Keratinocyte (primary cell): ENCODE measurements at regions not wholly inside any gene's neighbourhood (a gene's known extent, or its start where the extent isn't known, plus 50 kb on each side); places are given as distances from the start of the nearest gene placed in this dataset.

Source experiments
- DNase-seq: peaks from one replicate; pipeline ENCODE4 v3.0.0-alpha.2; 2011; ENCODE audit warnings: low read depth, missing footprints, low spot score
- FAIRE-seq: peaks from 2 replicates; lab custom pipeline; 2011; peaks lifted over from hg19 to GRCh38; lab: Jason Lieb, UNC
- H2AFZ ChIP-seq: 2 replicates; pipeline ENCODE4 v1.6.0; 2012; ENCODE audit warnings: low read length, control low read depth, inconsistent platforms; ENCODE audit not compliant: control insufficient read depth
- H3K27ac ChIP-seq: 2 replicates; pipeline ENCODE4 v1.5.1; 2011; ENCODE audit warnings: low read length; ENCODE audit not compliant: control insufficient read depth, insufficient read depth
- H3K27me3 ChIP-seq: 3 replicates; pipeline ENCODE4 v1.6.0; 2011; ENCODE audit warnings: low read length; ENCODE audit not compliant: control insufficient read depth, insufficient read depth; ENCODE audit errors: extremely low read depth
- H3K36me3 ChIP-seq, 2 experiments: 2 replicates in 1 of 2; 3 replicates in 1 of 2; pipeline ENCODE4 v1.5.1; 2011; ENCODE audit warnings: low read length in 2 of 2, mild to moderate bottlenecking in 1 of 2; ENCODE audit not compliant: control insufficient read depth in 2 of 2, insufficient read depth in 2 of 2; ENCODE audit errors: extremely low read depth in 1 of 2
- H3K4me1 ChIP-seq: 3 replicates; pipeline ENCODE4 v1.5.1; 2011; ENCODE audit warnings: low read length; ENCODE audit not compliant: control insufficient read depth, insufficient read depth; ENCODE audit errors: extremely low read depth
- H3K4me2 ChIP-seq: 3 replicates; pipeline ENCODE4 v1.6.0; 2011; ENCODE audit warnings: low read depth, low read length; ENCODE audit not compliant: control insufficient read depth, insufficient read depth; ENCODE audit errors: extremely low read depth
- H3K4me3 ChIP-seq, 3 experiments: fragments of 200-600 bp in 1 of 3; sonication (generic) in 1 of 3; 2 replicates in 2 of 3; 3 replicates in 1 of 3; pipeline ENCODE4 v1.5.1; 2011 to 2016; ENCODE audit warnings: low read length in 3 of 3, mild to moderate bottlenecking in 3 of 3, control low read depth in 2 of 3, inconsistent platforms in 1 of 3, low read depth in 1 of 3, mixed read lengths in 1 of 3, mixed run types in 1 of 3, moderate library complexity in 1 of 3; ENCODE audit not compliant: control insufficient read depth in 2 of 3, insufficient read depth in 2 of 3; ENCODE audit errors: extremely low read depth in 1 of 3
- H3K79me2 ChIP-seq: 2 replicates; pipeline ENCODE4 v1.6.0; 2012; ENCODE audit warnings: low read length; ENCODE audit not compliant: control insufficient read depth, insufficient read depth
- H3K9ac ChIP-seq: 3 replicates; pipeline ENCODE4 v1.6.0; 2011; ENCODE audit warnings: low read length; ENCODE audit not compliant: control insufficient read depth, insufficient read depth; ENCODE audit errors: extremely low read depth
- H3K9me1 ChIP-seq: 3 replicates; pipeline ENCODE4 v1.6.0; 2011; ENCODE audit warnings: low read length; ENCODE audit not compliant: control insufficient read depth, insufficient read depth; ENCODE audit errors: extremely low read depth
- H3K9me3 ChIP-seq: 2 replicates; pipeline ENCODE4 v1.5.1; 2012; ENCODE audit warnings: low read depth, low read length; ENCODE audit not compliant: control insufficient read depth
- H4K20me1 ChIP-seq: 3 replicates; pipeline ENCODE4 v1.6.0; 2011; ENCODE audit warnings: low read length; ENCODE audit not compliant: control insufficient read depth, insufficient read depth; ENCODE audit errors: extremely low read depth
- CTCF ChIP-seq, 3 experiments: IDR thresholded peaks in 1 of 3; conservative IDR thresholded peaks in 1 of 3; optimal IDR thresholded peaks in 1 of 3; 2 replicates in 2 of 3; 3 replicates in 1 of 3; pipeline versions ENCODE3 to v1.5.1; 2011; ENCODE audit warnings: low read length in 3 of 3, mild to moderate bottlenecking in 3 of 3, moderate library complexity in 2 of 3, control low read depth in 1 of 3, inconsistent platforms in 1 of 3; ENCODE audit not compliant: insufficient read depth in 2 of 3; ENCODE audit errors: extremely low read depth in 1 of 3
- EZH2 ChIP-seq: IDR thresholded peaks from one replicate; pipeline ENCODE4 v1.6.1; 2012; ENCODE audit warnings: inconsistent platforms, mild to moderate bottlenecking, low read length, moderate library complexity
- dilution Hi-C: fragments of 300-500 bp; cut with MboI; formaldehyde crosslinking; loops from one replicate; pipeline ENCODE4 v1.7.0; 2020; ENCODE audit warnings: low sequenced_read_pairs; ENCODE audit not compliant: extremely low pct_ligation_motif_present

GRCh38 chr7:91609525-91609924, 271.0 kb downstream of the MTERF1 start:
- H3K9ac ChIP-seq = no peak overlapping the region
- H3K36me3 ChIP-seq = no peaks in the 10 kb centered on the region
- no peaks in the 10 kb centered on the region for H3K9me1 ChIP-seq
- no peak overlapping the region for H3K27ac ChIP-seq
- H2AFZ ChIP-seq = no peak overlapping the region
- H3K4me3 ChIP-seq = no peak overlapping the region
- FAIRE-seq (no peak), DNase-seq (no peak)
- no peak for TF ChIP-seq EZH2
- no peak overlapping the region for H3K4me2 ChIP-seq
- dilution Hi-C loops = no loop called here
- no peaks in the 10 kb centered on the region for H4K20me1 ChIP-seq
- H3K79me2 ChIP-seq = no peaks in the 10 kb centered on the region
- no peaks in the 10 kb centered on the region for H3K9me3 ChIP-seq
- no peaks in the 10 kb centered on the region for H3K4me1 ChIP-seq
- no peaks in the 10 kb centered on the region for H3K27me3 ChIP-seq

DNA sequence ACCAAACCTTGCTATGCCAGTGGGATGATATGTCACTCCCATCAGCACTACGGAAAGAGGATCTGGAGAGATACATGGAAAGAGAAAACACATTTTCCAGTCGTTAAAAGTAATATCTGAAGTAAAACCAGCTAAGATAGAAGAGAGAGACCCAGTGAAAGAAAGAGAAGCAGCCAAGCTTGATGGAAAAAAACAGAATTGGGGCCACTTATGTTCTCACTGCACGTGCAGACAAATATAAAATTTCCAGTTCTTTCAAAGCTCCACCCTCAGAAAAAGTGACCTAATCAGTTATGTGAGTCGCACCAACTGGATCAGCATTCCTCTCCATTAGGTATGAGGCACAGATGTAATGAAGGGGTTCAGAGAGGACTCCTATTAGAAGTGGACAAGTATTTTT, 266.1 kb downstream of the MTERF1 start:
- Histone ChIP-seq H3K9me1 (no peaks in the 10 kb centered on the region), H3K4me3 (no peak overlapping the region), H3K79me2 (no peaks in the 10 kb centered on the region), H2AFZ (no peak overlapping the region), H3K4me1 (no peaks in the 10 kb centered on the region), H3K9me3 (no peaks in the 10 kb centered on the region), H3K4me2 (no peak overlapping the region), H3K27ac (no peak overlapping the region), H3K9ac (no peak overlapping the region), H4K20me1 (no peaks in the 10 kb centered on the region), H3K36me3 (no peaks in the 10 kb centered on the region), H3K27me3 (no peaks in the 10 kb centered on the region)
- DNase-seq (no peak), FAIRE-seq (no peak)
- dilution Hi-C loops = no loop called here
- TF ChIP-seq EZH2 = no peak

- no peak overlapping the region for H3K9ac ChIP-seq
- no peak overlapping the region for H3K4me3 ChIP-seq
- H3K4me2 ChIP-seq = no peak overlapping the region
- FAIRE-seq (no peak), DNase-seq (no peak)
- H2AFZ ChIP-seq = no peak overlapping the region
- H3K9me1 ChIP-seq = no peaks in the 10 kb centered on the region
- no peak overlapping the region for H3K27ac ChIP-seq
- H3K27me3 ChIP-seq = no peaks in the 10 kb centered on the region
- H3K36me3 ChIP-seq = no peaks in the 10 kb centered on the region
- TF ChIP-seq CTCF (optimal IDR thresholded peaks at IDR 0.05 in 1 of 3, IDR thresholded peaks at IDR 0.05 in 1 of 3, conservative IDR thresholded peaks at IDR 0.05 in 1 of 3; ENCODE audit: extremely low read depth in 1 of 3, insufficient read depth in 2 of 3, low read length in 3 of 3) = no peak
- TF ChIP-seq EZH2 = no peak
- no peaks in the 10 kb centered on the region for H4K20me1 ChIP-seq
- H3K79me2 ChIP-seq = no peaks in the 10 kb centered on the region
- no peaks in the 10 kb centered on the region for H3K4me1 ChIP-seq
- dilution Hi-C loops = no loop called here
- H3K9me3 ChIP-seq = no peaks in the 10 kb centered on the region
Observed at GRCh38 chr7:91618776-91619765, 261.4 kb downstream of the MTERF1 start.
